ENCODE measurements at regions not wholly inside any gene's neighbourhood (a gene's known extent, or its start where the extent isn't known, plus 50 kb on each side); places are given as distances from the start of the nearest gene placed in this dataset.

GRCh38 chr7:50217821-50218281, 86.7 kb upstream of the IKZF1 start:
- 49% methylated on average over 4 of the region's 4 CpGs for WGBS
- ATAC-seq (no peak), DNase-seq (no peak)
- no peaks in the 10 kb centered on the region for H3K9me3 ChIP-seq (ENCODE audit: control insufficient read depth, low read length)
- intact Hi-C loops (cut with DNase I) = no loop called here
- H3K27ac ChIP-seq (ENCODE audit: low read length) = no peak overlapping the region
- H3K4me1 ChIP-seq (ENCODE audit: control insufficient read depth, insufficient read depth, low read length) = no peaks in the 10 kb centered on the region
- H3K4me3 ChIP-seq (ENCODE audit: low read length) = no peak overlapping the region
- H3K27me3 ChIP-seq (ENCODE audit: control insufficient read depth, insufficient read depth) = peaks cover 2% of the 10 kb centered on the region

- Histone ChIP-seq H3K27me3 (ENCODE audit: control insufficient read depth, insufficient read depth) (peaks cover 2% of the 10 kb centered on the region), H3K27ac (ENCODE audit: low read length) (no peak overlapping the region), H3K4me3 (ENCODE audit: low read length) (no peak overlapping the region), H3K4me1 (ENCODE audit: control insufficient read depth, insufficient read depth, low read length) (no peaks in the 10 kb centered on the region), H3K9me3 (ENCODE audit: control insufficient read depth, low read length) (no peaks in the 10 kb centered on the region)
- ATAC-seq = no peak
- intact Hi-C loops (cut with DNase I) = no loop called here
- WGBS = 79% methylated on average over 4 of the region's 4 CpGs
- no peak for DNase-seq
These were observed 87.1 kb upstream of the IKZF1 start for GRCh38 chr7:50217401-50217800.

GRCh38 chr7:50216626-50217025, 87.9 kb upstream of the IKZF1 start:
- no peak overlapping the region for H3K27ac ChIP-seq (ENCODE audit: low read length)
- no peak overlapping the region for H3K4me3 ChIP-seq (ENCODE audit: low read length)
- peaks cover 2% of the 10 kb centered on the region for H3K27me3 ChIP-seq (ENCODE audit: control insufficient read depth, insufficient read depth)
- intact Hi-C loops (cut with DNase I) = no loop called here
- no peaks in the 10 kb centered on the region for H3K9me3 ChIP-seq (ENCODE audit: control insufficient read depth, low read length)
- no peak for DNase-seq
- no peak for ATAC-seq
- no peaks in the 10 kb centered on the region for H3K4me1 ChIP-seq (ENCODE audit: control insufficient read depth, insufficient read depth, low read length)
- 81% methylated on average over 5 of the region's 5 CpGs for WGBS

GRCh38 chr7:50214771-50215170, 89.7 kb upstream of the IKZF1 start:
- Histone ChIP-seq H3K9me3 (ENCODE audit: control insufficient read depth, low read length) (no peaks in the 10 kb centered on the region), H3K4me1 (ENCODE audit: control insufficient read depth, insufficient read depth, low read length) (no peaks in the 10 kb centered on the region), H3K4me3 (ENCODE audit: low read length) (no peak overlapping the region), H3K27me3 (ENCODE audit: control insufficient read depth, insufficient read depth) (peaks cover 2% of the 10 kb centered on the region), H3K27ac (ENCODE audit: low read length) (no peak overlapping the region)
- no peak for ATAC-seq
- intact Hi-C loops (cut with DNase I) = no loop called here
- WGBS = 54% methylated on average over 8 of the region's 8 CpGs
- no peak for DNase-seq

GRCh38 chr7:50214126-50214670, 90.3 kb upstream of the IKZF1 start:
- ATAC-seq = no peak
- Histone ChIP-seq H3K27ac (ENCODE audit: low read length) (no peak overlapping the region), H3K4me3 (ENCODE audit: low read length) (no peak overlapping the region), H3K9me3 (ENCODE audit: control insufficient read depth, low read length) (no peaks in the 10 kb centered on the region), H3K27me3 (ENCODE audit: control insufficient read depth, insufficient read depth) (no peaks in the 10 kb centered on the region), H3K4me1 (ENCODE audit: control insufficient read depth, insufficient read depth, low read length) (no peaks in the 10 kb centered on the region)
- 53% methylated on average over 2 of the region's 2 CpGs for WGBS
- intact Hi-C loops (cut with DNase I) = no loop called here
- DNase-seq = no peak

- no peaks in the 10 kb centered on the region for H3K4me1 ChIP-seq (ENCODE audit: control insufficient read depth, insufficient read depth, low read length)
- H3K27me3 ChIP-seq (ENCODE audit: control insufficient read depth, insufficient read depth) = no peaks in the 10 kb centered on the region
- H3K4me3 ChIP-seq (ENCODE audit: low read length) = no peak overlapping the region
- ATAC-seq (no peak), DNase-seq (no peak)
- H3K27ac ChIP-seq (ENCODE audit: low read length) = no peak overlapping the region
- WGBS = 78% methylated on average over 4 of the region's 4 CpGs
- no peaks in the 10 kb centered on the region for H3K9me3 ChIP-seq (ENCODE audit: control insufficient read depth, low read length)
- intact Hi-C loops (cut with DNase I) = no loop called here
These were observed 90.9 kb upstream of the IKZF1 start for GRCh38 chr7:50213622-50214017.

GRCh38 chr7:50212666-50213621, 91.6 kb upstream of the IKZF1 start:
- H3K27ac ChIP-seq (ENCODE audit: low read length) = no peak overlapping the region
- DNase-seq (peak in 1 of 3 donors; percentile 62), ATAC-seq (peak; percentile 18 to 33)
- H3K27me3 ChIP-seq (ENCODE audit: control insufficient read depth, insufficient read depth) = no peaks in the 10 kb centered on the region
- H3K4me1 ChIP-seq (ENCODE audit: control insufficient read depth, insufficient read depth, low read length) = no peaks in the 10 kb centered on the region
- no peak overlapping the region for H3K4me3 ChIP-seq (ENCODE audit: low read length)
- intact Hi-C loops (cut with DNase I) = no loop called here
- WGBS = 70% methylated on average over 15 of the region's 15 CpGs
- H3K9me3 ChIP-seq (ENCODE audit: control insufficient read depth, low read length) = no peaks in the 10 kb centered on the region

- no peaks in the 10 kb centered on the region for H3K4me1 ChIP-seq (ENCODE audit: control insufficient read depth, insufficient read depth, low read length)
- 77% methylated on average over 10 of the region's 10 CpGs for WGBS
- intact Hi-C loops (cut with DNase I) = no loop called here
- H3K27me3 ChIP-seq (ENCODE audit: control insufficient read depth, insufficient read depth) = no peaks in the 10 kb centered on the region
- ATAC-seq (no peak), DNase-seq (no peak)
- H3K9me3 ChIP-seq (ENCODE audit: control insufficient read depth, low read length) = no peaks in the 10 kb centered on the region
- no peak overlapping the region for H3K27ac ChIP-seq (ENCODE audit: low read length)
- no peak overlapping the region for H3K4me3 ChIP-seq (ENCODE audit: low read length)
These were observed 92.5 kb upstream of the IKZF1 start for GRCh38 chr7:50212016-50212325.

GRCh38 chr7:50211130-50212015, 93.1 kb upstream of the IKZF1 start:
- DNase-seq = no peak
- H3K4me1 ChIP-seq (ENCODE audit: control insufficient read depth, insufficient read depth, low read length) = no peaks in the 10 kb centered on the region
- no peaks in the 10 kb centered on the region for H3K27me3 ChIP-seq (ENCODE audit: control insufficient read depth, insufficient read depth)
- H3K4me3 ChIP-seq (ENCODE audit: low read length) = no peak overlapping the region
- no peak for ATAC-seq
- intact Hi-C loops (cut with DNase I) = no loop called here
- no peaks in the 10 kb centered on the region for H3K9me3 ChIP-seq (ENCODE audit: control insufficient read depth, low read length)
- no peak overlapping the region for H3K27ac ChIP-seq (ENCODE audit: low read length)
- WGBS = 91% methylated on average over 9 of the region's 9 CpGs

GRCh38 chr7:50210706-50211115, 93.8 kb upstream of the IKZF1 start:
- H3K4me1 ChIP-seq (ENCODE audit: control insufficient read depth, insufficient read depth, low read length) = no peaks in the 10 kb centered on the region
- no peaks in the 10 kb centered on the region for H3K9me3 ChIP-seq (ENCODE audit: control insufficient read depth, low read length)
- H3K27me3 ChIP-seq (ENCODE audit: control insufficient read depth, insufficient read depth) = no peaks in the 10 kb centered on the region

More at GRCh38 chr7:50210706-50211115, 93.8 kb upstream of the IKZF1 start:
- DNase-seq (no peak), ATAC-seq (no peak)
- no peak overlapping the region for H3K27ac ChIP-seq (ENCODE audit: low read length)
- H3K4me3 ChIP-seq (ENCODE audit: low read length) = no peak overlapping the region
- WGBS = 80% methylated on average over 6 of the region's 6 CpGs
- intact Hi-C loops (cut with DNase I) = no loop called here
